Body of pancreas (tissue), 4 donors: ENCODE measurements at regions not wholly inside any gene's neighbourhood (a gene's known extent, or its start where the extent isn't known, plus 50 kb on each side); places are given as distances from the start of the nearest gene placed in this dataset.

ENCODE experiments used
- ATAC-seq: fragments of 150-250 bp; one replicate; pipeline ENCODE4 v1.9.1; 2016
- DNase-seq, 4 donors: peaks; one replicate each; pipeline ENCODE4 v3.0.0-alpha.2; 2019
- H3K27ac ChIP-seq, 4 donors: fragments of 200-600 bp; sonication (generic); 1 replicate in 3 of 4; 2 replicates in 1 of 4; pipeline versions ENCODE4 v1.5.1 to v1.6.1; 2016 to 2019; ENCODE audit warnings: mild to moderate bottlenecking in 1 of 4, mixed read lengths in 1 of 4, moderate library complexity in 1 of 4
- H3K27me3 ChIP-seq, 2 donors: fragments of 200-600 bp; sonication (generic); one replicate each; pipeline ENCODE4 v1.6.0; 2016; ENCODE audit warnings: mild to moderate bottlenecking in 1 of 2
- H3K36me3 ChIP-seq, 2 donors: fragments of 200-600 bp; sonication (generic); replicated peaks in 1 of 2; 2 replicates each; pipeline ENCODE4 v1.5.1; 2016; ENCODE audit warnings: low read depth in 2 of 2; ENCODE audit not compliant: insufficient read depth in 1 of 2
- H3K4me1 ChIP-seq: fragments of 200-600 bp; sonication (generic); one replicate; pipeline ENCODE4 v1.6.0; 2016
- H3K4me3 ChIP-seq, 2 donors: fragments of 200-600 bp; sonication (generic); 1 replicate in 1 of 2; 2 replicates in 1 of 2; pipeline ENCODE4 v1.5.1; 2016 to 2019
- H3K9me3 ChIP-seq, 3 donors: fragments of 200-600 bp; sonication (generic); 1 replicate in 2 of 3; 2 replicates in 1 of 3; pipeline ENCODE4 v1.5.1; 2016
- POLR2A ChIP-seq, 3 donors: fragments of 450-650 bp; IDR thresholded peaks; one replicate each; pipeline ENCODE4 v1.6.1; 2016; ENCODE audit warnings: antibody characterized with exemption in 3 of 3, mild to moderate bottlenecking in 2 of 3
- WGBS, 2 donors: methylation state at CpG; one replicate each; pipeline ENCODE4 v1.1.5; 2017; 5-methylcytosine and 5-hydroxymethylcytosine counted together
- intact Hi-C: fragments of 100-400 bp; cut with DNase I; formaldehyde crosslinking; loops from one replicate; pipeline ENCODE4 v1.15.1; 2023
- TF ChIP-seq, protein P1 (sequence below), 7 experiments: fragments of 450-650 bp in 4 of 7; fragments of 200-600 bp in 3 of 7; sonication (generic) in 3 of 7; IDR thresholded peaks; one replicate each; pipeline ENCODE4 v1.5.1; 2016 to 2019; ENCODE audit warnings: antibody characterized with exemption in 7 of 7

DNA sequence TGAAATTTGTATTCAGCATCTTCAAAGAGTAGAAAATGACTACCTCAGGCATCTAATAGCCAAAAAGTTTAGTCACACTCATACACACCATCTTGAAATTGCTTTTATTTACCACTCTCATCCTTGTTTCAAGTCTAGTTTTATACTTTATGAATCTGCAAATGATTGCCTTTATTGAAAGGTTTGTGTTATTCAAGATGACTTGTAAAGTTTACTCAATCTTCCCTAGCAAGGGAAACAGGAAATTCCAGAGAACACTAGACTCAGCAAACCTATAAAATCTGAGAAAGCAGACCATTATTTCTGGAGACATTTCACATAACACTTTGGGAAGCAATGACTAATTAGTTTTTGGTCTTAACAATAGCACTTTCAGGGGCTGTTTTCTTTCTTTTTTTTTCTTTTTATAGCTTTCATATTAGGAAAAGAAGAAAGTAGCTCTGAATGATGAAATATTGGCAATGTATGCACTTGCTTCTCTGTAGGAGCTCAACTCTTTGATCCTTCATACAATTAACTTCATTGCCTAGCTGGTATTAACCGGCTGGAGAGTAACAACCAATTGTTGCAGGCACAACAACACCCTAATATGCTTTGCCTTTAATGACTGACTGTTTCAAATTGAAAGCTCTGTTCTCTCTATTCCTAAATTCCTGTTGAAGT lies 68.9 kb upstream of the HDAC9 start:
- DNase-seq (no peak), ATAC-seq (no peak)
- no peaks in the 10 kb centered on the region for H3K36me3 ChIP-seq
- intact Hi-C loops: no loop called here
- TF ChIP-seq POLR2A (IDR thresholded peaks at IDR 0.05): no peak
- TF ChIP-seq, protein P1, sequence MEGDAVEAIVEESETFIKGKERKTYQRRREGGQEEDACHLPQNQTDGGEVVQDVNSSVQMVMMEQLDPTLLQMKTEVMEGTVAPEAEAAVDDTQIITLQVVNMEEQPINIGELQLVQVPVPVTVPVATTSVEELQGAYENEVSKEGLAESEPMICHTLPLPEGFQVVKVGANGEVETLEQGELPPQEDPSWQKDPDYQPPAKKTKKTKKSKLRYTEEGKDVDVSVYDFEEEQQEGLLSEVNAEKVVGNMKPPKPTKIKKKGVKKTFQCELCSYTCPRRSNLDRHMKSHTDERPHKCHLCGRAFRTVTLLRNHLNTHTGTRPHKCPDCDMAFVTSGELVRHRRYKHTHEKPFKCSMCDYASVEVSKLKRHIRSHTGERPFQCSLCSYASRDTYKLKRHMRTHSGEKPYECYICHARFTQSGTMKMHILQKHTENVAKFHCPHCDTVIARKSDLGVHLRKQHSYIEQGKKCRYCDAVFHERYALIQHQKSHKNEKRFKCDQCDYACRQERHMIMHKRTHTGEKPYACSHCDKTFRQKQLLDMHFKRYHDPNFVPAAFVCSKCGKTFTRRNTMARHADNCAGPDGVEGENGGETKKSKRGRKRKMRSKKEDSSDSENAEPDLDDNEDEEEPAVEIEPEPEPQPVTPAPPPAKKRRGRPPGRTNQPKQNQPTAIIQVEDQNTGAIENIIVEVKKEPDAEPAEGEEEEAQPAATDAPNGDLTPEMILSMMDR (IDR thresholded peaks at IDR 0.05): no peak
- H3K27ac ChIP-seq: no peak overlapping the region
- H3K27me3 ChIP-seq: no peaks in the 10 kb centered on the region
- WGBS, 2 donors: 33 to 49% methylated on average over 1 of the region's 1 CpG
- H3K4me3 ChIP-seq: no peak overlapping the region
- no peaks in the 10 kb centered on the region for H3K9me3 ChIP-seq
- no peaks in the 10 kb centered on the region for H3K4me1 ChIP-seq

DNA sequence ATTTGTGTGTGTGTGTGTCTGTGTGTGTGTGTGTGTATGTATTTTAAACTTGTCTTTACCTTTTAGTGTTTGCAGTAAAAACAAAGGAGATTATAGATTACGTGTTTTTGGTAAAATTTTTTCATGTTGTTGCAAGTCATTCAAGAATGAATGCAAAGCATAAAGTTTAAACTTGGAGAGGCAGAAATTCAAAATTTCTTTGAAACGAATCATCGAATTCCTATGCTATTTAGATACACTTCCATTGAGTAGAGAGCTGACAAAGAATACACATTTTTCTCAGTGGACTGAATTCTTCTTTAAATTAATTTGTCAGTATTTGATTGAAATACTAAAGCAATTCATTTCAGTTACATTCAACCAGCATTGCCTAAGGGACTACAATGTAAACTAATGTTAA lies 66.0 kb upstream of the HDAC9 start:
- Histone ChIP-seq H3K9me3 (no peaks in the 10 kb centered on the region), H3K36me3 (no peaks in the 10 kb centered on the region), H3K4me3 (no peak overlapping the region), H3K4me1 (no peaks in the 10 kb centered on the region), H3K27me3 (no peaks in the 10 kb centered on the region), H3K27ac (no peak overlapping the region)
- TF ChIP-seq, protein P1 (IDR thresholded peaks at IDR 0.05): no peak
- TF ChIP-seq POLR2A (IDR thresholded peaks at IDR 0.05): no peak
- DNase-seq (no peak), ATAC-seq (no peak)
- intact Hi-C loops: no loop called here
- 65 to 68% methylated on average over 3 of the region's 3 CpGs for WGBS, 2 donors

DNA sequence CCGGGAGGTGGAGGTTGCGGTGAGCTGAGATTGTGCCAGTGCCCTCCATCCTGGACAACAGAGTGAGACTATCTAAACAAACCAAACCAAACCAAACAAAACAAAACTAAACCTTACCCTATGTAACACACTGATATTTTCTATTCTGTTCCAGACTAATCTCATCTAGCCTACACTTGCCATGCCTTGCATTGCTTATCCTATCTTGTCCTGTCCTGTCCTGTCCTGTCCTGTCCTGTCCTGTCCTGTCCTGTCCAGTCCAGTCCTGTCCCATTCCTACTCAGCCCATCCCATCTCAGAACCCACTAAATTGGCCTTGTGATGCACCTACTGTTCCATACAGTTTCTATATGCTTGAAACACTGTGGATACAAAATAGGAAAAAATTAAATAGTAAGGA lies 64.7 kb upstream of the HDAC9 start:
- DNase-seq (no peak), ATAC-seq (no peak)
- no peaks in the 10 kb centered on the region for H3K4me1 ChIP-seq
- intact Hi-C loops: no loop called here
- TF ChIP-seq, protein P1 (IDR thresholded peaks at IDR 0.05): no peak
- no peak for TF ChIP-seq POLR2A (IDR thresholded peaks at IDR 0.05)
- no peaks in the 10 kb centered on the region for H3K27me3 ChIP-seq
- no peak overlapping the region for H3K27ac ChIP-seq
- 75 to 84% methylated on average over 2 of the region's 2 CpGs for WGBS, 2 donors
- H3K9me3 ChIP-seq: no peaks in the 10 kb centered on the region
- no peaks in the 10 kb centered on the region for H3K36me3 ChIP-seq
- H3K4me3 ChIP-seq: no peak overlapping the region

DNA sequence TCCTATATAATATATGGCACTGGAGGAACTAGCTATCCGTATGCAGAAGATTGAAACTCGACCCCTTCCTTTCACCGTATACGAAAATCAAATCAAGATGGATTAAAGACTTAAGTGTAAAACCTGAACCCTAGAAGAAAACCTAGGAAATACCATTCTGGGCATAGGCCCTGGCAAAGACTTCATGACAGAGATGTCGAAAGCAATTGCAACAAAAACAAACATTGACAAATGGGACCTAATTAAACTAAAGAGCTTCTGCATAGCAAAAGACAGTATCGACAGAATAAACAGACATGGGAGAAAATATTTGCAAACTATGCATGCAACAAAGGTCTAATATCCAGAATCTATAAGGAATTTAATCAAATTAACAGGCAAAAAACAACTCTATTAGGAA lies 61.4 kb upstream of the HDAC9 start:
- Histone ChIP-seq H3K4me3 (no peak overlapping the region), H3K36me3 (no peaks in the 10 kb centered on the region), H3K9me3 (no peaks in the 10 kb centered on the region), H3K27me3 (no peaks in the 10 kb centered on the region), H3K27ac (no peak overlapping the region), H3K4me1 (no peaks in the 10 kb centered on the region)
- intact Hi-C loops: no loop called here
- DNase-seq: no peak
- ATAC-seq: no peak
- TF ChIP-seq, protein P1 (IDR thresholded peaks at IDR 0.05): no peak
- no peak for TF ChIP-seq POLR2A (IDR thresholded peaks at IDR 0.05)
- 73 to 77% methylated on average over 6 of the region's 6 CpGs for WGBS, 2 donors

DNA sequence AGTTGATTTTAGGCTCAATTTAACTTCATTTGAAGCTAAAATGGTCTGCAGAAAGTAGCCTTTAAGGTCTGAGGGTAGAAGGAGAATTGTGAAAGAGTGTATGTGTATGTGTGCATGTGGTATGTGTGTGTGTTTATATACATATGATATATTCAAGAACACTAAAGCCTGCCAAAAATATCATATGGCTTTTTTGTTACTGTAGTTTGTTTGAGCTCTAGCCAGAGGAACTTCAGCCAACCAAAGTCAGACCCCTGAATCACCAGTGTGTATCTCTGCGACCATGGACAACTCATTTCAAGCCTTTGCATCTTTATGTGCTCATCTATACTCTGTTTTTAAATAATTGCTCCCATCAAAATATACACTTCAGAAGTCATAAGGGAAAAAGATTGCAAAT lies 58.4 kb upstream of the HDAC9 start:
- ATAC-seq: no peak
- H3K4me1 ChIP-seq: no peaks in the 10 kb centered on the region
- WGBS, 2 donors: 64 to 66% methylated on average over 1 of the region's 1 CpG
- no peaks in the 10 kb centered on the region for H3K36me3 ChIP-seq
- H3K27ac ChIP-seq: no peak overlapping the region
- TF ChIP-seq POLR2A (IDR thresholded peaks at IDR 0.05): no peak
- TF ChIP-seq, protein P1 (IDR thresholded peaks at IDR 0.05): no peak
- no peaks in the 10 kb centered on the region for H3K9me3 ChIP-seq
- DNase-seq: no peak
- intact Hi-C loops: no loop called here
- H3K4me3 ChIP-seq: no peak overlapping the region
- no peaks in the 10 kb centered on the region for H3K27me3 ChIP-seq
